ENCODE measurements at regions not wholly inside any gene's neighbourhood (a gene's known extent, or its start where the extent isn't known, plus 50 kb on each side); places are given as distances from the start of the nearest gene placed in this dataset.

DNA sequence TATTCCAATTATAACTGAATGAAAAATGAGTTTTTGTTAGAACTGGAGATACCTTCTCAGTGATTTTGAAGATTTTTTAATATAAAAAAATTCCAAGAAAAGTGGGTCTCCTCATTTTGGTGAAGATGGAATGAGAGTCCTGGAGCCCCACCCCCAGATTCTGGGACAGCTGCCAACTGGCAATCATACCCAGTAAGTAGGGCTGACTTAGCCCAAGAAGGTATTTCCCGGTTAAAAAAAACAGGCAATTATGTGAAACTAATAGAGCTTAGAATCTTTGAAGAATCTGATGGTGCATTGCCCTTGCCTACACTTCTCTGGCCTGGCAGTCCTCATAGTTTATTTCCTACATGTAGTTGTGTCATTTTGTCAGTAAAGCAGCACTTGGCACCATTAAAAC is 52.8 kb upstream of the VWDE start:
- intact Hi-C loops (cut with micrococcal nuclease): loop anchor here (5.0 kb wide), 1 partner anchor 36 kb away; no protein-coding TSS in a partner anchor
- no peak overlapping the region for H3K4me3 Mint-ChIP-seq
- no peaks in the 10 kb centered on the region for H3K4me1 Mint-ChIP-seq (ENCODE audit: low read depth)
- no peaks in the 10 kb centered on the region for H3K9me3 Mint-ChIP-seq
- H3K36me3 Mint-ChIP-seq (ENCODE audit: low read depth): no peaks in the 10 kb centered on the region
- H3K27me3 Mint-ChIP-seq: no peaks in the 10 kb centered on the region
- no peak overlapping the region for H3K27ac Mint-ChIP-seq

DNA sequence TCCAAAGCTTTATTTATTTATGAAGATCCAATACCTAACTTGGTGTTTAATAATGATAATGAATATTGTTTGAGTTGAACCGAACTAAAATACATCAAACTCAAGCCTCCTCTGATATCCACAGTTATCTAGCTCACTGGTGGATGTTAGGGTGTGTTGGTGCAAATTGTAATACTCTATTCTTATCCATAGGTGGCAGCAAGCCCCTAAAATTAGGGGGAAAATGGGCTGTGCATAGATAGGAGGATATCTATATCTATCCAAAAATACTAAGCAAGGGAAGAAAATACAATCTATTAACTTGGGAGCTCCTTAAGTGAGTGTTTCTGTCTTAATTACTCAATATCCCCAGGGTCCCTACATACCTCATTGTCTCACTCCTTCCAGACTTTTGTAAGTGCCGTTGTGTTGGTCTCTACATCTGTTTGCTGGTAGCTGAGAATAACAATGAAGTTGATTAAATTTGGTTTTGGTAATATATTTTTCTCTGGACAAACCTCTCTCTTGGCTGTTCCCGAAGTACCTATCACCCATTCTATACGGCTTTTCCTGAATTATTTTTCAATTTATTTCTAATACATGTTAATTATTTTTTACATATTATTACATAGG is 55.0 kb upstream of the VWDE start:
- H3K4me1 Mint-ChIP-seq (ENCODE audit: low read depth): no peaks in the 10 kb centered on the region
- intact Hi-C loops (cut with micrococcal nuclease): loop anchor here (5.0 kb wide), 1 partner anchor 34 kb away; no protein-coding TSS in a partner anchor
- H3K4me3 Mint-ChIP-seq: no peak overlapping the region
- no peaks in the 10 kb centered on the region for H3K27me3 Mint-ChIP-seq
- H3K36me3 Mint-ChIP-seq (ENCODE audit: low read depth): no peaks in the 10 kb centered on the region
- H3K27ac Mint-ChIP-seq: no peak overlapping the region
- H3K9me3 Mint-ChIP-seq: no peaks in the 10 kb centered on the region

DNA sequence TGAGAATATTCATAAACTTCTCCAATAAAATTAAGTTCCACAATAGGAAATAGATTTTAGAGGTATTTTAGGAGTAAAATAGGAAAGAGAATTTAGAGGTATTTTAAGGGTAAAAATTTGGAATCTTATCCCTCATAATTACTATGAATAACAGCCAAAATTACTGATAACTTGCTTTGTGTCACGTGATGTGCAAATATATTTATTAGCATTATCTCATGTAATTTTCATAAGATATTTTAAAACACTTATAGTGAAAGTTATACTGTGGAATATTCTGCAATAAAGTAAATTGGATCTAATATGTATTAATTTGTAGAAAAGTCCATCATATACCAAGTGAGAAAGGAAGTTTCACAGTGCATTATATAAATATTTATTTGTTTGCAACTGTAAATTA is 64.2 kb upstream of the VWDE start:
- no peaks in the 10 kb centered on the region for H3K4me1 Mint-ChIP-seq (ENCODE audit: low read depth)
- intact Hi-C loops (cut with micrococcal nuclease): no loop called here
- H3K36me3 Mint-ChIP-seq (ENCODE audit: low read depth): no peaks in the 10 kb centered on the region
- H3K4me3 Mint-ChIP-seq: no peak overlapping the region
- no peaks in the 10 kb centered on the region for H3K9me3 Mint-ChIP-seq
- H3K27ac Mint-ChIP-seq: no peak overlapping the region
- no peaks in the 10 kb centered on the region for H3K27me3 Mint-ChIP-seq

DNA sequence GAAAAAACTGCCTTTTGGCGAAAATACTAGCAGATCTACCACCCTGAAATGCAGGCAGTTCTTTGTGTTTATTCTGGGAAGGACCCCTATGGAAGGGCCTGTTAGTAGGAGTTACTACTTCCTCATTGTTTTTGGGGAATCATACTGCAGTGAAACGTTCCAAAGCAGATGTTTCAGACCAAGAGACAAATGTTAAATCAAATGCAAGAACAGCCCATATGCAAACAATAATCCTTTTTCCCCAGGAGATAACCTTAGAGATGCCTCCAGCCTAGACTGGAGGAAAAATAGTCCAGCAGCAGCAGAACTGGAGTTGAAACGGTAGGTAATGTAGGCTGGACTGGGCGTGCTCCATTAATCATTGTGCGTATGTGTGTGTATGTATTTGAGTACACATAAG is 65.9 kb upstream of the VWDE start:
- no peaks in the 10 kb centered on the region for H3K36me3 Mint-ChIP-seq (ENCODE audit: low read depth)

DNA sequence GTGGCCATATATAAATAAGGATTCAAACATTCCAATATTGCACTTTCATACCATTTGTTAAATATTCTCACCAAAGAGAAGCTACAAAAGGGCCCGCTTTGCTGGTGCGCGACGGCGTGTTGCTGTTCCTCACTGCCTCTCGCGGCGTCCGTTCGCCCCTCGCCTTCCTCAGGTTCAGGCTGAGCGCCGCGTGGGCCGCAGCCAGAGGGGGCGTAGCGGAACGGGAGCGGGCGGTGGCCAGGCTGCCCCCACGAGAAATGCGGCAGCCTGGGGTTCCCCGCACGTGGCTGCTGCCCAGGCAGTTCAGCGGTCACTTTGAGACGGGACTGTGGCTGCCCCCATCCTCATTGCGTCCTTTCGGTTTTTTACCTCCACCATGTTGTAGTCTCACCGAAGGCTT is 67.3 kb upstream of the VWDE start:
- Mint-ChIP-seq H3K27ac (no peak overlapping the region), H3K9me3 (no peaks in the 10 kb centered on the region), H3K4me1 (ENCODE audit: low read depth) (no peaks in the 10 kb centered on the region), H3K4me3 (no peak overlapping the region), H3K36me3 (ENCODE audit: low read depth) (no peaks in the 10 kb centered on the region), H3K27me3 (no peaks in the 10 kb centered on the region)
- intact Hi-C loops (cut with micrococcal nuclease): no loop called here

More for the DNA sequence above, 65.9 kb upstream of the VWDE start:
- Mint-ChIP-seq H3K4me3 (no peak overlapping the region), H3K27ac (no peak overlapping the region), H3K27me3 (no peaks in the 10 kb centered on the region), H3K4me1 (ENCODE audit: low read depth) (no peaks in the 10 kb centered on the region), H3K9me3 (no peaks in the 10 kb centered on the region)
- intact Hi-C loops (cut with micrococcal nuclease): no loop called here

DNA sequence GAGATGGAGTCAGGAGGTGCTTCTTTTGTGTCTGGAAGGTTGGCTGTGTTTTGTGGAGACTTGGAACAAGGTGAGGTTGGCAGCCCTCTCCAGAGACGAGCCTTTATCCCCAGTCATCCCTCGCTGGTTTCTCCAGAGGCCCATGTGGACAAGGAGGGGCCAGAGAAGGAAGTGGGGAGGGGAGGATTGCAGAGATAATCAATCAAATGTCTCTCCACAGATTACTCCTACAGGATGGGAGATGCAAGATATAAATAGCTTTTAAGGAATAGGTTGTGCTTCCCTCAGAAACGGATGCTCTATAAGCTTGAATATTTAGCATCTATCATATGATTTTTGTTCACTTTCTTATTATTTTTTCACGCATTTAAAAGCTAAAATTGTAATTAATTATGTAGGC is 70.4 kb upstream of the VWDE start:
- Mint-ChIP-seq H3K9me3 (no peaks in the 10 kb centered on the region), H3K27ac (no peak overlapping the region), H3K4me1 (ENCODE audit: low read depth) (no peaks in the 10 kb centered on the region), H3K27me3 (no peaks in the 10 kb centered on the region), H3K36me3 (ENCODE audit: low read depth) (no peaks in the 10 kb centered on the region), H3K4me3 (no peak overlapping the region)
- intact Hi-C loops (cut with micrococcal nuclease): no loop called here

DNA sequence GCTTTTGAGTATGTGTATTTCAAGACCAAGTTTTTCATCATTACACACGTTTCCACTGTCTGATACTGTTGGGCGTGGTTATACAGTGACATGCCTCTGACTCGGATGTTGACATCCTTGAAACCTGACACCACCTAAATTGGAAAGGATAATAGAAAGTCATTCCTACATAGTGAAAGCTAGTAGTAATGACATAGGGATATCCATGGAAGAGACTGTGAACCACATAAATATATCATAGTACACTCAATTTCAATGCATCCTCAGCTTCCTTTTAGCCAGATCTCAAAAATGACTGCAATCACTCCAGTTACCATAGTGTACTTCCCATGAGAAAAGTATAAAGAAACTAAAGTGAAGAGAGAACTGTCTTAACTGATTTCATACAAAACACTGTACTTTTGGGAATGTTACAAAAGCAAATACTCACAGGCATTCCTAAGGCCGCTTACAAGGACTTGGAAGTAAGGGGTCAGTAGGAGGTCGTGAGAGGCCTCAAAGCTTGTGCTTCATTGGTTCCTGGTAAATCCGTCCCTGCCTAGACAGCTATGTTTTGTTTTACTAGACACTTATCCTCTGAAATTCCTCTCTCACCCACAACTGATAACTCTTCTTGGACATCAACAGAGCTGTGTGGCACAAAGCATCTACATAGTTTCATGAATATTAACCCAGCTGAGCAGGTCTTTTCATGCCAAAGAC is 71.8 kb upstream of the VWDE start:
- H3K27me3 Mint-ChIP-seq: no peaks in the 10 kb centered on the region
- H3K36me3 Mint-ChIP-seq (ENCODE audit: low read depth): no peaks in the 10 kb centered on the region
- no peak overlapping the region for H3K4me3 Mint-ChIP-seq
- H3K9me3 Mint-ChIP-seq: no peaks in the 10 kb centered on the region
- H3K27ac Mint-ChIP-seq: no peak overlapping the region
- intact Hi-C loops (cut with micrococcal nuclease): no loop called here
- H3K4me1 Mint-ChIP-seq (ENCODE audit: low read depth): no peaks in the 10 kb centered on the region

DNA sequence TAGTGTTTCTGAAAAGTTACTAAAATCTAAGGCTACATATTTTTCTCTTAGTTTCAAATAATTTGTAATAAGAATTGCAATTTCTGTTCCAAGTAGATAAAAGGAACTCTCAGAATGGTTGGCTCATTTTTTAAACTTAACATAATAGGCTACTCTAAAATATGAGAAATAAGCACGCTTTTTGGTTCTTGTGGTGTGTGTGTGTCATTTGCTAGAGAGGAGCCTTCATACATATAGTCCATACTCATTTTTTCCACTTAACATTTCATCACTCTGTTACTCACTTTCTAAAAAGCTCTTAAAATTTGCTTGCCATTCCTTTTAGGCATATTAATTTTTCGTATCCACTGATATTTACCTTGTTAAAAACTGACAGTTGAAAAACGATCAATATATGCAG is 74.0 kb upstream of the VWDE start:
- Mint-ChIP-seq H3K27me3 (no peaks in the 10 kb centered on the region), H3K9me3 (no peaks in the 10 kb centered on the region), H3K27ac (no peak overlapping the region), H3K4me3 (no peak overlapping the region), H3K4me1 (ENCODE audit: low read depth) (no peaks in the 10 kb centered on the region), H3K36me3 (ENCODE audit: low read depth) (no peaks in the 10 kb centered on the region)
- intact Hi-C loops (cut with micrococcal nuclease): no loop called here

DNA sequence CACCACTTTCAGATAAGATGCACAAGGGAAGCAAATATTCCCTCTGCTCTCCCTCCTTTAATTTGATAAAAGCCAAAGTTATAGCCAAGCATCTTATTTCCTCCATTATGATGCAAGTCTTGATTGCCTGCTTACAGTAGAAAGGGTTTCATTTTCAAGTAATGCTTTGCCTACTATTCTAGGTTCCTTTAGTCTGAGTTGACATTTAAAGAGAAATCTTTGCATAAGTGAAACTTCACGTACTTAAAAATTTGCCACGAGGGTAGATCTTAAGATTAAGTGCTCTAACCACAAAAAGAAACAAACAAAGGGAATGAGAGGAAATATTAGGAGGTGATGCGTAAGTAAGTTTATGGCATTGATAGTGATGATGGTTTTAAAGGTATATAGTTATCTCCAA is 78.1 kb upstream of the VWDE start:
- intact Hi-C loops (cut with micrococcal nuclease): no loop called here
- Mint-ChIP-seq H3K4me3 (no peak overlapping the region), H3K27ac (no peak overlapping the region)

DNA sequence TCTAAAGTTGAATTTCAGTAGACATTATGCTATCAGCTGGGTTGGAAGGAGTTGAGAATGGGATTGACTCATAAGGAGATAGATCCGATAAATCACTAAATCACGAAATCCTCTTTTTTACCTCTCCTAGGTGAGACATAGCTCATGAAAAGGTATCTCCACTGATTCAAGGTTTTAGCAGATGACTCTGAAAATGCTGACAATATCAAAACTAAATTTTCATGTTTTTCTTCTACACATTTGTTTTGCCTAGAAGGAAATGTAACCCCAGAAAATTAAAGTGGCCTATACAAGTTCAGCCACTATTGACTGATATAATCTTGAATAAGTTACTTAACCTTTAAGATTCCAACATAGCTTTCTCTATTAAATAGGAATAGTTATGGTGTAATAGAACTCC is 82.2 kb upstream of the VWDE start:
- Mint-ChIP-seq H3K9me3 (no peaks in the 10 kb centered on the region), H3K4me3 (no peak overlapping the region), H3K27me3 (no peaks in the 10 kb centered on the region), H3K36me3 (ENCODE audit: low read depth) (no peaks in the 10 kb centered on the region), H3K27ac (no peak overlapping the region), H3K4me1 (ENCODE audit: low read depth) (no peaks in the 10 kb centered on the region)
- intact Hi-C loops (cut with micrococcal nuclease): no loop called here

More for the DNA sequence above, 78.1 kb upstream of the VWDE start:
- Mint-ChIP-seq H3K27me3 (no peaks in the 10 kb centered on the region), H3K36me3 (ENCODE audit: low read depth) (no peaks in the 10 kb centered on the region), H3K9me3 (no peaks in the 10 kb centered on the region), H3K4me1 (ENCODE audit: low read depth) (no peaks in the 10 kb centered on the region)

DNA sequence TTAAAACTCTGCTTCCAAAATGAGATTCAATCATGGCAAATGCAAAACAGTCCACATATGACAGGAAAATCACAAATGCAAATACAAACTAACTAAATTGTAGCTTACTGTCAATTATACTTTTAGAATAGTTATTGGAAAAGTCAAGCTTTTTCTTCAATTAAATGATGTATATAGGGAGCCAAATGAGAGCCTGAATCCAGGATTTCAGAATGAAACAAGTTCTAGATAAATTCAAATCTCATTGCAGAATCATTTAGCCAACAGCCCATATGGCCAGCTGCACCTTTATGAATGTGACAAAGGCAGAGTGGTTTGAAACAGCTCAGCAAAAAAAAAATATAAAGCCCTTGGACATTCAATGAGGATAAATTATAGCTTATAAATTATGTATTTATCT is 82.2 kb upstream of the SCIN start:
- H3K36me3 Mint-ChIP-seq (ENCODE audit: low read depth): no peaks in the 10 kb centered on the region
- H3K4me1 Mint-ChIP-seq (ENCODE audit: low read depth): no peaks in the 10 kb centered on the region
- no peaks in the 10 kb centered on the region for H3K27me3 Mint-ChIP-seq
- no peak overlapping the region for H3K27ac Mint-ChIP-seq
- H3K9me3 Mint-ChIP-seq: no peaks in the 10 kb centered on the region
- intact Hi-C loops (cut with micrococcal nuclease): no loop called here
- no peak overlapping the region for H3K4me3 Mint-ChIP-seq

DNA sequence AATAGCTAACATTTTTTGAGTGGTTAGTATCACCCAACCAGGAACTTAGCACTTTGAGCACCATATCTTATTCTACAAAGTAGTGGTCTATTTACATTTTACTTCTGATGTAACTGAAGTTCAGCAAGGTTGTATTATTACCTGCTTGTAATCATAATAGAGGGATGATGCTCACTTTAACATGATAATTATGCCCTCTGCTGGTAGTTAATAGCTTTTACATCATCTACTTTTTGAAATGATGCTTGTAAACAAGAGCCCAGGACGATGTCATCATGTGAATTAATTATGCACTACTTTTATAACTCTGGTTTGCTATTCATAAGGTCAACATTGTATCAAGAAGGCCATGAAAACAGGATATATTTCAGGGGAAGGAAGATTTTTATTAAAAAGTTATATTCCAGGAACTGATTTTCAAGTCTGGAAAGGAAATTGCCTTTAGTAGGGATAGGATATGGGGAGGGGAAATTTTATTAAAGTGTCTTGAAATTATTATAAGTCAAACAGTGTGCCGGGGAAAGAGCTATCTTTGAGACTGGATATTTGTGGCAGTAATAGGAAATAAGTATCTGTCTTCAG is 80.3 kb upstream of the SCIN start:
- H3K36me3 Mint-ChIP-seq (ENCODE audit: low read depth): no peaks in the 10 kb centered on the region
- H3K9me3 Mint-ChIP-seq: no peaks in the 10 kb centered on the region
- H3K4me3 Mint-ChIP-seq: no peak overlapping the region
- no peaks in the 10 kb centered on the region for H3K27me3 Mint-ChIP-seq
- intact Hi-C loops (cut with micrococcal nuclease): loop anchor here (5.0 kb wide), 3 partner anchors 33 to 1063 kb away; no protein-coding TSS in a partner anchor
- no peaks in the 10 kb centered on the region for H3K4me1 Mint-ChIP-seq (ENCODE audit: low read depth)
- H3K27ac Mint-ChIP-seq: no peak overlapping the region

DNA sequence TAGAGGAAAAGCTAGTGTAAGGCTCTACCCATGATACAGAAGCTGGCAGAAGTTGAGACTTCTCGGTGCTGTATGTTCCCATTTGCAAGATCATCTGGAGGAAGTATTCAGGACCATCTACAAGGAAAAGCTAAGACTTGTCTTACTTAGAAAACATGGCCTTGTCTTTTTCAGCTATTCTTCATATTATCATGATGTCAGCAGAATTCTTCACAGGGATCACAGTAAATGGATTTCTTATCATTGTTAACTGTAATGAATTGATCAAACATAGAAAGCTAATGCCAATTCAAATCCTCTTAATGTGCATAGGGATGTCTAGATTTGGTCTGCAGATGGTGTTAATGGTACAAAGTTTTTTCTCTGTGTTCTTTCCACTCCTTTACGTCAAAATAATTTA is 79.6 kb upstream of the SCIN start:
- intact Hi-C loops (cut with micrococcal nuclease): loop anchor here (5.0 kb wide), 3 partner anchors 34 to 1064 kb away; no protein-coding TSS in a partner anchor
- Mint-ChIP-seq H3K27ac (no peak overlapping the region), H3K4me1 (ENCODE audit: low read depth) (no peaks in the 10 kb centered on the region), H3K36me3 (ENCODE audit: low read depth) (no peaks in the 10 kb centered on the region), H3K4me3 (no peak overlapping the region), H3K27me3 (no peaks in the 10 kb centered on the region), H3K9me3 (no peaks in the 10 kb centered on the region)

DNA sequence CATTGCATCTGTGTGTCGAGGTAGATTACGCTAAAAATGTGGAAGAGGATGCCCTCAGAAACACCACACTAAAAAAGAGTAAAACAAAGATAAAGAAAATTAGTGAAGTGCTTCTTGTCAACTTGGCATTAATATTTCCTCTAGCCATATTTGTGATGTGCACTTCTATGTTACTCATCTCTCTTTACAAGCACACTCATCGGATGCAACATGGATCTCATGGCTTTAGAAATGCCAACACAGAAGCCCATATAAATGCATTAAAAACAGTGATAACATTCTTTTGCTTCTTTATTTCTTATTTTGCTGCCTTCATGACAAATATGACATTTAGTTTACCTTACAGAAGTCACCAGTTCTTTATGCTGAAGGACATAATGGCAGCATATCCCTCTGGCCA is 79.0 kb upstream of the SCIN start:
- intact Hi-C loops (cut with micrococcal nuclease): loop anchor here (5.0 kb wide), 3 partner anchors 34 to 1064 kb away; no protein-coding TSS in a partner anchor
- H3K9me3 Mint-ChIP-seq: no peaks in the 10 kb centered on the region
- no peaks in the 10 kb centered on the region for H3K27me3 Mint-ChIP-seq
- H3K4me1 Mint-ChIP-seq (ENCODE audit: low read depth): no peaks in the 10 kb centered on the region
- H3K36me3 Mint-ChIP-seq (ENCODE audit: low read depth): no peaks in the 10 kb centered on the region
- no peak overlapping the region for H3K4me3 Mint-ChIP-seq
- no peak overlapping the region for H3K27ac Mint-ChIP-seq

Data from dendritic cell treated with granulocyte-macrophage colony-stimulating factor and Interleukin-4, amounts not matched to agents 40 ng/mL and 50 ng/mL, for 4 days (primary cell).